H1 (cell line): ENCODE measurements at regions not wholly inside any gene's neighbourhood (a gene's known extent, or its start where the extent isn't known, plus 50 kb on each side); places are given as distances from the start of the nearest gene placed in this dataset.

Source experiments
- ATF2 ChIP-seq: IDR thresholded peaks from 2 replicates; pipeline ENCODE4 v1.6.1; 2012; ENCODE audit warnings: low read length, inconsistent platforms
- CBX8 ChIP-seq: fragments of 300-800, 300-1000 bp; sonication (generic); IDR thresholded peaks from 2 replicates; pipeline ENCODE4 v1.7.1; 2016; ENCODE audit warnings: low read depth, low read length, borderline replicate concordance
- CHD7 ChIP-seq: fragments of 300-600 bp; sonication (generic); IDR thresholded peaks from 2 replicates; pipeline ENCODE4 v1.7.1; 2012; ENCODE audit warnings: low read length, moderate library complexity, mild to moderate bottlenecking, inconsistent platforms; ENCODE audit not compliant: insufficient replicate concordance
- EP300 ChIP-seq, 2 experiments: IDR thresholded peaks; 1 replicate in 1 of 2; 2 replicates in 1 of 2; pipeline ENCODE4 v1.6.1; 2011 to 2012; ENCODE audit warnings: low read depth in 2 of 2, low read length in 2 of 2, mild to moderate bottlenecking in 2 of 2, borderline replicate concordance in 1 of 2, inconsistent platforms in 1 of 2, moderate library complexity in 1 of 2
- GABPA ChIP-seq: IDR thresholded peaks from 2 replicates; pipeline ENCODE4 v1.6.1; 2011; ENCODE audit warnings: mild to moderate bottlenecking, low read length, moderate library complexity, borderline replicate concordance; ENCODE audit not compliant: insufficient read depth
- JUND ChIP-seq: IDR thresholded peaks from 2 replicates; pipeline ENCODE4 v1.6.1; 2011; ENCODE audit warnings: mild to moderate bottlenecking, improper control_type of control experiment, low read length
- SIX5 ChIP-seq: IDR thresholded peaks from 2 replicates; pipeline ENCODE4 v1.6.1; 2011; ENCODE audit warnings: mild to moderate bottlenecking, low read depth, low read length
- TAF7 ChIP-seq: optimal IDR thresholded peaks from 2 replicates; pipeline ENCODE3; 2011; ENCODE audit warnings: low read depth, mild to moderate bottlenecking, inconsistent platforms, low read length, moderate library complexity, borderline replicate concordance

DNA sequence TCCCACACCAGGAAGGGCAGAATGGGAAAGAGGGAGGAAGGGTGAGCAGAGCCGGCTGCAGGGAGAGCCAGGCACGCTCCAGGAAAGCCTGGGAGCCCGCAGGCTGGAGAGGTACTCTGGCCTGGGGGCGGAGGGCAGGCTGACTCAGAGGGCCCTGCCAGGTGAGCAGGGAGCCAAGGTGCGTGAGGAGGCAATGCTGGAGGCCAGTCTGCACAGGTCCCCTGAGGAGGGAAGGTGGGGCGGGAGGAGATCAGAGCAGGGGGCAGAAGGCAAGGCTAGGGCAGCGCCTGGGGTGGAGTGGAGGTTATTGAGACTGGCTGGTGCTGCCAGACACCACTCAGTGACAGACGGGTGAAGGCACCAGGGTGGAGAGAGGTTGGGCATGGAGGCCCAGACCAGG lies 385.0 kb downstream of the BCL11B start (continued):
- no peak for TF ChIP-seq JUND
- no peak for TF ChIP-seq CHD7
- no peak for TF ChIP-seq EP300 (IDR thresholded peaks at IDR 0.05; ENCODE audit: borderline replicate concordance in 1 of 2, low read depth in 2 of 2, low read length in 2 of 2)
- no peak for TF ChIP-seq ATF2
- no peak for TF ChIP-seq TAF7
- TF ChIP-seq GABPA, result no peak
- TF ChIP-seq CBX8, result no peak
- TF ChIP-seq SIX5, result no peak
